Testis (tissue), 2 donors: ENCODE measurements at regions not wholly inside any gene's neighbourhood (a gene's known extent, or its start where the extent isn't known, plus 50 kb on each side); places are given as distances from the start of the nearest gene placed in this dataset.

Source experiments
- DNase-seq: peaks from one replicate; pipeline ENCODE4 v3.0.0-alpha.2; 2019
- H3K27ac ChIP-seq, 2 donors: fragments of 200-600 bp; sonication (generic); one replicate each; pipeline ENCODE4 v1.5.1; 2019
- H3K27me3 ChIP-seq: fragments of 200-600 bp; sonication (generic); one replicate; pipeline ENCODE4 v1.5.1; 2019
- H3K36me3 ChIP-seq: fragments of 200-600 bp; sonication (generic); one replicate; pipeline ENCODE4 v1.5.1; 2017; ENCODE audit warnings: low read depth; ENCODE audit errors: missing control alignments
- H3K4me1 ChIP-seq: fragments of 200-600 bp; sonication (generic); one replicate; pipeline ENCODE4 v1.5.1; 2019
- H3K4me3 ChIP-seq, 2 donors: fragments of 200-600 bp; sonication (generic); one replicate each; pipeline ENCODE4 v1.5.1; 2017 to 2019
- H3K9me3 ChIP-seq: fragments of 200-600 bp; sonication (generic); one replicate; pipeline ENCODE4 v1.5.1; 2017
- POLR2A ChIP-seq: fragments of 450-650 bp; IDR thresholded peaks from one replicate; pipeline ENCODE4 v1.6.1; 2017; ENCODE audit warnings: antibody characterized with exemption, mild to moderate bottlenecking, moderate library complexity
- WGBS, 2 donors: methylation state at CpG; one replicate each; pipeline ENCODE4 v1.1.5; 2018; 5-methylcytosine and 5-hydroxymethylcytosine counted together
- intact Hi-C: fragments of 100-400 bp; cut with DNase I; formaldehyde crosslinking; loops from one replicate; pipeline ENCODE4 v1.15.1; 2023; ENCODE audit warnings: low total_unique reads
- TF ChIP-seq, protein P1 (sequence below), 3 experiments: fragments of 450-650 bp in 2 of 3; fragments of 200-600 bp in 1 of 3; sonication (generic) in 1 of 3; IDR thresholded peaks; one replicate each; pipeline ENCODE4 v1.5.1; 2016 to 2019; ENCODE audit warnings: antibody characterized with exemption in 3 of 3, mild to moderate bottlenecking in 2 of 3, moderate library complexity in 1 of 3

DNA sequence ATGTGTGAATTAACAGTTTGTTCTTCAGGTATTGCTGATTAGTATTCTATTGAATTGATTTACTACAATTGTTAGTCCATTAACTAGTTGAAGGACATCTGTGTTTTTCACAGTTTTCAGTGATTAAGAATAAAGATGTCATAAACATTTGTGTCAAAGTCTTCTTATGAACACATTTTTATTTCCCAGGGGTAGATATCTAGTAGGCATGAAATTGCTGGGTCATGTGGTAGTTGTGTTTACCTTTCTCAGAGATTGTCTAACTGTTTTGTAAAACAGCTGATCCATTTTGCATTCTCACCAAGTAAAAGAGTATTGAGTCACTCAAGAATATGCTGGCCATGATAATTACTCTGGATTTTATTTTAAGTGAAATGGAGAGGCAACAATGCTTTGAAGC lies 1145.3 kb downstream of the FSCB start:
- TF ChIP-seq, protein P1, sequence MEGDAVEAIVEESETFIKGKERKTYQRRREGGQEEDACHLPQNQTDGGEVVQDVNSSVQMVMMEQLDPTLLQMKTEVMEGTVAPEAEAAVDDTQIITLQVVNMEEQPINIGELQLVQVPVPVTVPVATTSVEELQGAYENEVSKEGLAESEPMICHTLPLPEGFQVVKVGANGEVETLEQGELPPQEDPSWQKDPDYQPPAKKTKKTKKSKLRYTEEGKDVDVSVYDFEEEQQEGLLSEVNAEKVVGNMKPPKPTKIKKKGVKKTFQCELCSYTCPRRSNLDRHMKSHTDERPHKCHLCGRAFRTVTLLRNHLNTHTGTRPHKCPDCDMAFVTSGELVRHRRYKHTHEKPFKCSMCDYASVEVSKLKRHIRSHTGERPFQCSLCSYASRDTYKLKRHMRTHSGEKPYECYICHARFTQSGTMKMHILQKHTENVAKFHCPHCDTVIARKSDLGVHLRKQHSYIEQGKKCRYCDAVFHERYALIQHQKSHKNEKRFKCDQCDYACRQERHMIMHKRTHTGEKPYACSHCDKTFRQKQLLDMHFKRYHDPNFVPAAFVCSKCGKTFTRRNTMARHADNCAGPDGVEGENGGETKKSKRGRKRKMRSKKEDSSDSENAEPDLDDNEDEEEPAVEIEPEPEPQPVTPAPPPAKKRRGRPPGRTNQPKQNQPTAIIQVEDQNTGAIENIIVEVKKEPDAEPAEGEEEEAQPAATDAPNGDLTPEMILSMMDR (IDR thresholded peaks at IDR 0.05), result no peak
- no peak for TF ChIP-seq POLR2A
- Histone ChIP-seq H3K36me3 (no peaks in the 10 kb centered on the region), H3K4me3 (no peak overlapping the region), H3K27ac (no peak overlapping the region), H3K4me1 (no peaks in the 10 kb centered on the region), H3K9me3 (no peaks in the 10 kb centered on the region), H3K27me3 (no peaks in the 10 kb centered on the region)
- intact Hi-C loops, result no loop called here
- DNase-seq, result no peak

DNA sequence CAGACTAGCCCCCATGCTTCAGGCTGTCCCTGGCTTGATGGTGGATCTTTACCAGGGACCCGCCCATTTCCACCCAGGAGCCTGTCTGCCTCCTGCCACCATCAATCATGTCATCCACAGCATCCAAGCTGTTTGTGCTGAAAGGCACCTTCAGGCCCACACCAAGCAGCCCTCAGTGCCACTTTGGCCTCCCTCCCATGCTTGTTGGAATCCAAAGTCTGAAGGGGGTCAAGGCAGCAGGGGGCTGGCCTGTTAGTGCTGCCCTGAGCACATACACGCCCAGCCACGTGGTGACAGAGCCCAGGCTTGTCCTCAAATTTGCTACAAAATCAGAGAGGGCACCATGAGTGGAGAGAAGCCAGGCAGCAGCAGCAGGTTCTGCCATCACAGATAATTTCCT lies 1146.8 kb downstream of the FSCB start:
- no peak overlapping the region for H3K27ac ChIP-seq
- no peaks in the 10 kb centered on the region for H3K4me1 ChIP-seq
- DNase-seq, result no peak
- no peak overlapping the region for H3K4me3 ChIP-seq
- WGBS, 2 donors, result 72 to 80% methylated on average over 3 of the region's 3 CpGs
- TF ChIP-seq POLR2A, result no peak
- TF ChIP-seq, protein P1 (IDR thresholded peaks at IDR 0.05), result no peak
- no peaks in the 10 kb centered on the region for H3K9me3 ChIP-seq
- intact Hi-C loops, result no loop called here
- no peaks in the 10 kb centered on the region for H3K27me3 ChIP-seq
- no peaks in the 10 kb centered on the region for H3K36me3 ChIP-seq

DNA sequence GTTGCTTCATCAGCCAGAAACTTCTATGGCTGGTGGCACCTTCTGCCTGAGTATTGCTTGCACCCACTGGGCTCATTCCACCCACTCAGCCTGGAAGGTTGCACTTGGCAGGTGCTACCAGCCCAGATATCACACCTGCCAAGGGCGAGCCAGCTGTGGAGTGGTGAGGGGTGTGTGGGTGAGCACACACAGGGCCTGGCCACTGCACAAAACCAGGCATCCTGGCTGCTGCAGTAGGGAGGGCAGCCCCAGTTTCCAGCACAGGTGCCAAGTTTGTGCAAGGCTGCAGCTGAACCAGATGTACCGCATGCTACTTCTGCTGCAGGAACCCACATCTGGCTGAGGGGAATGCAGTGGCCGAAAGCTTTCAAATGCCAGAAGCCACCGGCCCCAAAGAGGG lies 1147.8 kb downstream of the FSCB start:
- H3K27ac ChIP-seq, result no peak overlapping the region
- intact Hi-C loops, result no loop called here
- 95 to 100% methylated on average over 4 of the region's 4 CpGs for WGBS, 2 donors
- H3K27me3 ChIP-seq, result no peaks in the 10 kb centered on the region
- no peaks in the 10 kb centered on the region for H3K4me1 ChIP-seq
- H3K4me3 ChIP-seq, result no peak overlapping the region
- H3K9me3 ChIP-seq, result no peaks in the 10 kb centered on the region
- H3K36me3 ChIP-seq, result no peaks in the 10 kb centered on the region
- TF ChIP-seq, protein P1 (IDR thresholded peaks at IDR 0.05), result no peak
- no peak for TF ChIP-seq POLR2A
- no peak for DNase-seq

DNA sequence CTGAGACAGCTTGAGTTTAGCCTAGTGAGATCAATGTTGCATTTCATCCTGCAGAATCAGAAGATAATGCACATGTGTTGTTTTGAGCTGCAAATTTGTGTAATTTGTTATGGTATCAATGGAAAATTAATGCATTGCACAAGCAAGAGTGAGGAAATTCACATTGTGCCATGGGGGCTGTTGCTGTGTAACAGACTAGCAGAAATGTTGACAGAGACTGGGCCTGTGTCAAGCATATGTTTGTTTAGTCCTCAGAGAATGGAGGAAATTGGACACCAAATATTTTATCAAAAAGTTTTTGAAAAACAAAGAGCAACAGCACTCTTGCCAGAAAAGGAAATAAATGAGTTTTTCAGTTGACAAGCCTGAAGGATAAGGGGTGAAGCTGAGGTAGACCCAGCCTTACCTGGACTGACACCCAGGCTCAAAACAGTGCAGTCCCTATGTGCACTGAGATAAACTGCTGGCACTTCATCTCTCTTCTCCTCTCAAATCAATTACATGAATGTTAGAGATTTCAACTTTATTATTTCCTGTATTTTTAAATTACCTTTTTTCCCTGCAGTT lies 1150.0 kb downstream of the FSCB start:
- H3K27ac ChIP-seq, result no peak overlapping the region
- TF ChIP-seq, protein P1 (IDR thresholded peaks at IDR 0.05), result no peak
- TF ChIP-seq POLR2A, result no peak
- no peaks in the 10 kb centered on the region for H3K4me1 ChIP-seq
- no peaks in the 10 kb centered on the region for H3K9me3 ChIP-seq
- intact Hi-C loops, result no loop called here
- H3K27me3 ChIP-seq, result no peaks in the 10 kb centered on the region
- H3K36me3 ChIP-seq, result no peaks in the 10 kb centered on the region
- DNase-seq, result no peak
- no peak overlapping the region for H3K4me3 ChIP-seq

DNA sequence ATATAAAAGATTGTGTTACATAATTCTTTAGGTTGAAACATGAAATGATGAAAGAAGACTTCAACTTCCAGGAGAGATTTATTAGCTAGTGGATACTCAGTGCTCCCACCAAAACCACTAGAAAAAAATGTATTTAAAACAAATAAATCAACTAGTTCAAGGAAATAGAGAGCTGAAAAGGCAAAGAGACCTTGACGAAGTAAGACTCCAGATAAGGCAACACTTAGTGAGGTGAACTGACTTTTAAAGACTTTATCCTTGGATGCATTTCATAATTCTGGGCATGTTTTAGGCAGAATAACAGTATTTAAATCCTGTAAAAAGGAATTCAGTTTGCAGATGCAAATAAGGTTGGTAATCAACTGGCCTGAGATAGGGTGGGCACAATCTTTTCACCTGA lies 1150.7 kb downstream of the FSCB start:
- TF ChIP-seq, protein P1 (IDR thresholded peaks at IDR 0.05), result no peak
- TF ChIP-seq POLR2A, result no peak
- no peak for DNase-seq
- intact Hi-C loops, result no loop called here
- H3K4me3 ChIP-seq, result no peak overlapping the region
- no peaks in the 10 kb centered on the region for H3K9me3 ChIP-seq
- no peaks in the 10 kb centered on the region for H3K4me1 ChIP-seq
- no peaks in the 10 kb centered on the region for H3K36me3 ChIP-seq
- H3K27ac ChIP-seq, result no peak overlapping the region
- 33 to 40% methylated on average over 1 of the region's 1 CpG for WGBS, 2 donors
- H3K27me3 ChIP-seq, result no peaks in the 10 kb centered on the region
